ENCODE measurements at regions not wholly inside any gene's neighbourhood (a gene's known extent, or its start where the extent isn't known, plus 50 kb on each side); places are given as distances from the start of the nearest gene placed in this dataset.

GRCh38 chr5:18091142-18091541, 456.9 kb downstream of the TAF11L14 start:
- H3K4me1 ChIP-seq (replicated peaks in 1 of 4; ENCODE audit: control insufficient read depth in 3 of 4, insufficient read depth in 4 of 4, low read length in 3 of 4), result no peaks in the 10 kb centered on the region
- no peak overlapping the region for H3K4me2 ChIP-seq (ENCODE audit: insufficient read depth in 1 of 2, low read depth in 2 of 2, low read length in 2 of 2)
- H3K79me2 ChIP-seq (ENCODE audit: control insufficient read depth in 1 of 2, insufficient read depth in 2 of 2, low read length in 2 of 2), result no peaks in the 10 kb centered on the region
- H3K56ac ChIP-seq (replicated peaks; ENCODE audit: insufficient read length, low read depth, low read length), result no peak overlapping the region
- no peak overlapping the region for H2BK20ac ChIP-seq (ENCODE audit: low read length)
- H3K27me3 ChIP-seq (replicated peaks in 1 of 4; ENCODE audit: control insufficient read depth in 3 of 4, extremely low read depth in 1 of 4, insufficient read depth in 3 of 4, low read length in 3 of 4), result no peaks in the 10 kb centered on the region
- H2AK5ac ChIP-seq (ENCODE audit: low read depth, low read length), result no peak overlapping the region
- H3K18ac ChIP-seq (ENCODE audit: extremely low read depth, low read length), result no peak overlapping the region
- H3K4ac ChIP-seq (replicated peaks; ENCODE audit: insufficient read length, low read depth, low read length), result no peak overlapping the region
- H3K14ac ChIP-seq (ENCODE audit: insufficient read length), result no peak overlapping the region
- no peak overlapping the region for H4K5ac ChIP-seq (ENCODE audit: insufficient read length, low read depth, low read length)
- no peaks in the 10 kb centered on the region for H3K36me3 ChIP-seq (ENCODE audit: control insufficient read depth in 2 of 4, insufficient read depth in 4 of 4, low read length in 3 of 4)
- no peaks in the 10 kb centered on the region for H3K9me3 ChIP-seq (ENCODE audit: insufficient read depth in 2 of 2, low read depth in 1 of 2, low read length in 1 of 2)
- WGBS, 2 experiments (ENCODE audit: extremely low coverage in 1 of 2, insufficient coverage in 1 of 2, insufficient read length in 1 of 2, insufficient replicate concordance in 2 of 2, low coverage in 1 of 2, low lambda C conversion rate in 2 of 2, missing lambda C conversion rate in 1 of 2), result 82% methylated on average over 2 of the region's 2 CpGs; no CpG with 5 or more reads in 1 of the 2 experiments
- H2AFZ ChIP-seq (ENCODE audit: low read length), result no peak overlapping the region
- no peaks in the 10 kb centered on the region for H3K79me1 ChIP-seq (ENCODE audit: low read depth, low read length)
- ChIA-PET POLR2A (ENCODE audit: partially characterized antibody) (no interaction called here), CTCF (ENCODE audit: partially characterized antibody) (no interaction called here)
- no peak overlapping the region for H4K91ac ChIP-seq (replicated peaks; ENCODE audit: insufficient read length, low read length)
- no peak overlapping the region for H3K27ac ChIP-seq (ENCODE audit: low read depth, low read length)
- H4K8ac ChIP-seq (ENCODE audit: extremely low read depth, insufficient read depth, low read length), result no peak overlapping the region
- no peaks in the 10 kb centered on the region for H4K20me1 ChIP-seq (replicated peaks in 1 of 2; ENCODE audit: control insufficient read depth in 1 of 2, insufficient read depth in 2 of 2, low read length in 2 of 2)
- FAIRE-seq (no peak), DNase-seq (ENCODE audit: low read depth in 1 of 2, low spot score in 2 of 2) (no peak)
- no peak overlapping the region for H2BK5ac ChIP-seq (ENCODE audit: low read depth, low read length)
- no peak overlapping the region for H3K23ac ChIP-seq (ENCODE audit: insufficient read length)
- no peak overlapping the region for H2BK120ac ChIP-seq (replicated peaks; ENCODE audit: low read depth, low read length)
- H2BK12ac ChIP-seq (ENCODE audit: low read depth, low read length), result no peak overlapping the region
- H3K23me2 ChIP-seq (ENCODE audit: low read depth, low read length), result no peaks in the 10 kb centered on the region
- no peak overlapping the region for H3K9ac ChIP-seq (replicated peaks in 1 of 4; ENCODE audit: extremely low read depth in 1 of 4, low read depth in 3 of 4, low read length in 3 of 4)
- no peak overlapping the region for H3K4me3 ChIP-seq (ENCODE audit: extremely low read depth in 1 of 4, insufficient read depth in 2 of 4, low read depth in 3 of 4, low read length in 4 of 4)
- H2BK15ac ChIP-seq (ENCODE audit: low read length), result no peak overlapping the region
- TF ChIP-seq CBX8 (IDR thresholded peaks at IDR 0.05; ENCODE audit: borderline replicate concordance, low read depth, low read length) (no peak), ATF2 (IDR thresholded peaks at IDR 0.05; ENCODE audit: low read length) (no peak), CEBPB (IDR thresholded peaks at IDR 0.05; ENCODE audit: low read depth, low read length) (no peak), GTF2F1 (IDR thresholded peaks at IDR 0.05; ENCODE audit: borderline replicate concordance, low read depth, low read length) (no peak), BRCA1 (IDR thresholded peaks at IDR 0.05; ENCODE audit: low read depth, low read length) (no peak), SRF (IDR thresholded peaks at IDR 0.05; ENCODE audit: low read depth, low read length) (no peak), SP4 (IDR thresholded peaks at IDR 0.05; ENCODE audit: low read length) (no peak), ASH2L (IDR thresholded peaks at IDR 0.05; ENCODE audit: low read length) (no peak), SIN3A (conservative IDR thresholded peaks at IDR 0.05 in 1 of 2, IDR thresholded peaks at IDR 0.05 in 1 of 2; ENCODE audit: low read depth in 1 of 2, low read length in 2 of 2) (no peak), TCF12 (IDR thresholded peaks at IDR 0.05; ENCODE audit: low read depth, low read length) (no peak), SP2 (IDR thresholded peaks at IDR 0.05; ENCODE audit: low read length) (no peak), EGR1 (IDR thresholded peaks at IDR 0.05; ENCODE audit: borderline replicate concordance, low read depth, low read length) (no peak), MAFK (IDR thresholded peaks at IDR 0.05; ENCODE audit: low read depth, low read length) (no peak), KDM5A (IDR thresholded peaks at IDR 0.05; ENCODE audit: low read length) (no peak), RFX5 (IDR thresholded peaks at IDR 0.05; ENCODE audit: borderline replicate concordance, low read depth, low read length) (no peak)

Measured in H1 (cell line).